GM12878 (cell line): ENCODE measurements at regions not wholly inside any gene's neighbourhood (a gene's known extent, or its start where the extent isn't known, plus 50 kb on each side); places are given as distances from the start of the nearest gene placed in this dataset.

Source experiments
- ATAC-seq: fragments of 200-7000 bp; cut with Tn5 transposase; 3 replicates; pipeline ENCODE4 v1.9.1; 2020; ENCODE audit warnings: mild to moderate bottlenecking, moderate library complexity
- BruUV-seq: library from RNA; stranded (reverse); fragments of 400-500 nt; replicated peaks from 2 replicates; lab custom pipeline; 2021; lab: Mats Ljungman, UMichigan
- CTCF ChIA-PET: fragments of 300-600 bp; sonication (Branson Sonifier 250); formaldehyde crosslinking; extraction: SDS; loops from one replicate; lab custom pipeline; 2021; ENCODE audit warnings: inconsistent platforms; lab: Yijun Ruan, JAX
- POLR2A ChIA-PET: fragments of 350-600 bp; formaldehyde crosslinking; extraction: SDS; loops from one replicate; lab custom pipeline; 2021; ENCODE audit warnings: inconsistent platforms; lab: Charles Lee
- RAD21 ChIA-PET: fragments of 300-600 bp; sonication (Branson Sonifier 250); formaldehyde crosslinking; loops from one replicate; lab custom pipeline; 2023; ENCODE audit warnings: antibody characterized with exemption; ENCODE audit not compliant: unreplicated experiment; lab: Charles Lee
- SMC1A ChIA-PET: fragments of 300-600 bp; sonication (Branson Sonifier 250); formaldehyde crosslinking; loops from one replicate; lab custom pipeline; 2023; ENCODE audit not compliant: unreplicated experiment, uncharacterized antibody; lab: Charles Lee
- DNase-seq: peaks from one replicate; pipeline ENCODE4 v3.0.0-alpha.2; 2011; ENCODE audit warnings: low read depth, low spot score
- FAIRE-seq: peaks from 3 replicates; lab custom pipeline; 2011; peaks lifted over from hg19 to GRCh38; lab: Jason Lieb, UNC
- H2AFZ ChIP-seq: 2 replicates; pipeline ENCODE4 v1.6.0; 2011; ENCODE audit warnings: low read depth, low read length, control low read depth; ENCODE audit not compliant: control insufficient read depth
- H3K27ac ChIP-seq: 2 replicates; pipeline ENCODE4 v1.5.1; 2011; ENCODE audit warnings: control low read depth; ENCODE audit not compliant: control insufficient read depth, insufficient read depth
- H3K27me3 ChIP-seq, 2 experiments: replicated peaks in 1 of 2; 2 replicates each; pipeline versions ENCODE4 v1.6.0 to v1.6.1; 2011; ENCODE audit warnings: low read length in 1 of 2; ENCODE audit not compliant: control insufficient read depth in 2 of 2, insufficient read depth in 2 of 2
- H3K36me3 ChIP-seq, 2 experiments: 2 replicates each; pipeline ENCODE4 v1.5.1; 2011; ENCODE audit warnings: low read length in 1 of 2; ENCODE audit not compliant: control insufficient read depth in 2 of 2, insufficient read depth in 2 of 2
- H3K4me1 ChIP-seq: 2 replicates; pipeline ENCODE4 v1.6.1; 2011; ENCODE audit warnings: mild to moderate bottlenecking, low read length, moderate library complexity, mixed read lengths; ENCODE audit not compliant: control insufficient read depth, insufficient read depth
- H3K4me2 ChIP-seq: 2 replicates; pipeline ENCODE4 v1.6.0; 2011; ENCODE audit warnings: control low read depth; ENCODE audit not compliant: control insufficient read depth, insufficient read depth
- H3K4me3 ChIP-seq: fragments of 200-600 bp; sonication (generic); 2 replicates; pipeline ENCODE4 v1.5.1; 2016
- H3K79me2 ChIP-seq: 2 replicates; pipeline ENCODE4 v1.6.0; 2011; ENCODE audit warnings: low read length; ENCODE audit not compliant: control insufficient read depth, insufficient read depth
- H3K9ac ChIP-seq: 2 replicates; pipeline ENCODE4 v1.8.0; 2011; ENCODE audit warnings: low read length, control low read depth, mixed read lengths; ENCODE audit not compliant: control insufficient read depth, insufficient read depth
- H3K9me3 ChIP-seq: replicated peaks from 3 replicates; pipeline ENCODE4 v1.5.1; 2011; ENCODE audit warnings: mild to moderate bottlenecking, low read length; ENCODE audit not compliant: control insufficient read depth, insufficient read depth
- H4K20me1 ChIP-seq: 2 replicates; pipeline ENCODE4 v1.6.0; 2011; ENCODE audit not compliant: control insufficient read depth, insufficient read depth
- ATF7 ChIP-seq: fragments of 450-650 bp; IDR thresholded peaks from 2 replicates; pipeline ENCODE4 v1.6.1; 2016; ENCODE audit warnings: low read depth, mild to moderate bottlenecking
- BHLHE40 ChIP-seq, 2 experiments: fragments of 450-650 bp in 1 of 2; IDR thresholded peaks; 2 replicates each; pipeline ENCODE4 v1.6.1; 2011 to 2017; ENCODE audit warnings: low read depth in 2 of 2, borderline replicate concordance in 1 of 2, improper control_type of control experiment in 1 of 2, low read length in 1 of 2, mild to moderate bottlenecking in 1 of 2
- CBX5 ChIP-seq: sonication (generic); IDR thresholded peaks from 2 replicates; pipeline ENCODE4 v1.6.1; 2016; ENCODE audit warnings: low read depth, moderate library complexity, mild to moderate bottlenecking, inconsistent platforms
- CHD2 ChIP-seq: IDR thresholded peaks from 2 replicates; pipeline ENCODE4 v1.6.1; 2011; ENCODE audit warnings: low read depth, low read length, improper control_type of control experiment, borderline replicate concordance
- IKZF2 ChIP-seq, 2 experiments: fragments of 450-650 bp; IDR thresholded peaks; 2 replicates each; pipeline ENCODE4 v1.6.1; 2017; ENCODE audit warnings: mild to moderate bottlenecking in 2 of 2, moderate library complexity in 2 of 2
- NFYB ChIP-seq: IDR thresholded peaks from 2 replicates; pipeline ENCODE4 v1.6.1; 2011; ENCODE audit warnings: low read depth, mild to moderate bottlenecking, low read length, improper control_type of control experiment, moderate library complexity; ENCODE audit not compliant: insufficient read depth
- NR2F1 ChIP-seq: fragments of 450-650 bp; conservative IDR thresholded peaks from 2 replicates; pipeline ENCODE4 v1.6.1; 2017; ENCODE audit warnings: mild to moderate bottlenecking
- SUZ12 ChIP-seq: fragments of 200-600 bp; sonication (generic); IDR thresholded peaks from one replicate; pipeline ENCODE4 v1.6.1; 2018; ENCODE audit warnings: antibody characterized with exemption, mild to moderate bottlenecking; ENCODE audit not compliant: unreplicated experiment
- TCF3 ChIP-seq: IDR thresholded peaks from 2 replicates; pipeline ENCODE4 v1.6.1; 2012; ENCODE audit warnings: low read depth, mild to moderate bottlenecking, low read length, borderline replicate concordance; ENCODE audit not compliant: insufficient read depth
- ZSCAN29 ChIP-seq: fragments of 450-650 bp; IDR thresholded peaks from 2 replicates; pipeline ENCODE4 v1.6.1; 2017; ENCODE audit warnings: mild to moderate bottlenecking, moderate library complexity
- WGBS: methylation state at CpG from one replicate; pipeline ENCODE4 v1.1.6; 2016; ENCODE audit warnings: low lambda C conversion rate; ENCODE audit not compliant: insufficient replicate concordance, insufficient coverage; ENCODE audit errors: missing lambda C conversion rate; 5-methylcytosine and 5-hydroxymethylcytosine counted together
- in situ Hi-C: fragments of 300-500 bp; cut with MboI; formaldehyde crosslinking; loops from 9 replicates; pipeline ENCODE4 v1.14.3; 2018; ENCODE audit warnings: mixed read lengths
- intact Hi-C: fragments of 100-400 bp; cut with micrococcal nuclease; formaldehyde crosslinking; loops from one replicate; pipeline ENCODE4 v1.14.2; 2022; ENCODE audit not compliant: unreplicated experiment

DNA sequence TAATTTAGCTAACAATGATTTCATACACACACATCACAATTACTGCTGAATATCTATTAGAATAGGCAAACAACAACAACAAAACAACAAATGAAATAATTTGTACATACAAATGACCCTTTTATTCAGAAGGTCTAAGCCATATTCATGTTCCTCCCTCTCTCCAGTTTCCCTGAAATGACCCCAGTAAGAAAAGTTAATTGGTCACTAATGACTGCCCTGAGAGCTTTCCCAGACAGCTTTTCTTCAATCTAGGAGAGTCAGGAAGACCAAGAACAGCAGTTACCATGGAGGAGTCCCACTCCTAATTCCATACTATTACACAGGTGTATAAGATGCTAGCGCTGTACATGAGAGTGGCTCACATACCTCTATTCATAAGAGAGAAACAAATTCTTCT is 121.2 kb upstream of the GRIP1 start (continued):
- TF ChIP-seq CBX5: no peak
- TF ChIP-seq IKZF2 (IDR thresholded peaks at IDR 0.05): no peak
- TF ChIP-seq ZSCAN29: no peak
- TF ChIP-seq TCF3: no peak
- no peak for TF ChIP-seq BHLHE40 (IDR thresholded peaks at IDR 0.05; ENCODE audit: borderline replicate concordance in 1 of 2, low read depth in 2 of 2, low read length in 1 of 2)
- no peak for TF ChIP-seq ATF7
- no peak for TF ChIP-seq NFYB
- TF ChIP-seq SUZ12: no peak
- TF ChIP-seq, all 136 proteins: peak for 0

DNA sequence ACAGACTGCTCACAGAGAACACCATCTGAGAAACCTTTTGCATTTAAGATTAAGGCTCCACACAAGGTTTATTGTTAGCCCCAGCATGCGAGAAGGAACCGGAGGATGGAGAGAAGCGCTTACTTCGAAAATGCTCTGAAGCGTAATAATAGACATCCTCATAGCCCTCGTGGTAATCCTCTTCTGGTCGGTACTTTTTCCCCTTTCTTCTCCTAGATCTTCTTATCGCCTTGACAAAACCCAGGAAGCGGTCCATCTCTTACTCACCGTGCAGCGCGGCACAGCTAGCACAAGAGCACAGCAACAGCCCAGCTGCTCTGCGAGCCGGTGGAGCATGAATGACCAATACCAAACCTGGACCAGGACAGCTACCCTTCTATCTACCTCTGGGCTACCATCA is 125.1 kb upstream of the GRIP1 start:
- H3K4me2 ChIP-seq: no peak overlapping the region
- H3K9ac ChIP-seq: no peak overlapping the region
- no peaks in the 10 kb centered on the region for H3K79me2 ChIP-seq
- FAIRE-seq (no peak), ATAC-seq (no peak), DNase-seq (no peak)
- ChIA-PET POLR2A (no interaction called here), SMC1A (interaction anchor here (1.6 kb wide), 1 partner anchor 19 kb away, joined by 6 read pairs; no protein-coding TSS in a partner anchor), CTCF (interaction anchor here (0.7 to 1.6 kb wide), 4 partner anchors 14 to 57 kb away, joined by 3 to 4 read pairs (median 3); no protein-coding TSS in a partner anchor), RAD21 (no interaction called here)
- no peak overlapping the region for H3K27ac ChIP-seq
- in situ Hi-C loops (no loop called here), intact Hi-C loops (no loop called here)
- WGBS: 78% methylated on average over 14 of the region's 14 CpGs
- H3K4me1 ChIP-seq: no peaks in the 10 kb centered on the region
- no TSS peak for BruUV-seq
- no peaks in the 10 kb centered on the region for H3K27me3 ChIP-seq
- no peaks in the 10 kb centered on the region for H3K9me3 ChIP-seq
- no peak overlapping the region for H2AFZ ChIP-seq
- no peak overlapping the region for H3K4me3 ChIP-seq
- no peaks in the 10 kb centered on the region for H4K20me1 ChIP-seq
- no peaks in the 10 kb centered on the region for H3K36me3 ChIP-seq
- TF ChIP-seq NR2F1: no peak
- TF ChIP-seq CHD2: no peak
